ENCODE measurements at regions not wholly inside any gene's neighbourhood (a gene's known extent, or its start where the extent isn't known, plus 50 kb on each side); places are given as distances from the start of the nearest gene placed in this dataset.
"Not testable (repeated sequence)": the region's sequence is repeated elsewhere in the genome, so short reads cannot be mapped to it uniquely, and the experiment has no call there.

DNA sequence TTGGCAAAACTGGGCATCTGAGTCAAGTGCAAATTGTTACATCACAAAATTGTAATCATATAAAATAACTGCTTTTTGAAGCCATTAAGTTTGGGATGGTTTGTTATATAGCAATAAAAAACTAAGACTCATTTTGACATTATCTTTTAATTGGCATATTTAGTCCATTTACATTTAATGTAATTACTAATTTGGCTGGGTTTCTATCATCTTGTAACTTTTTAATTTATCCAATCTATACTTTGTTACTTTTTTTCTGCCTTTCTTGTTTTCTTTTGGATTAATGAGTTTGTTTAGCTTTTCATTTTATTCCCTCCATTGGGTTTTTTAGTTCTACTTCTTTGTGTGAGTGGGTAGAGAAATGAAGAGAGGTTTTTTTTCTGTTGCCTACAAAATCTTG lies 76.3 kb downstream of the DRAM2 start:
- no peak overlapping the region for H3K27ac ChIP-seq (replicated peaks in 1 of 4)
- peaks cover 0 to 49% (median 34%) of the 10 kb centered on the region in 4 donors for H3K9me3 ChIP-seq
- no peaks in the 10 kb centered on the region for H3K36me3 ChIP-seq
- H3K4me3 ChIP-seq: no peak overlapping the region
- DNase-seq (ENCODE audit: extremely low spot score): no peak
- no peak for TF ChIP-seq POLR2A (IDR thresholded peaks at IDR 0.05; ENCODE audit: low read depth)
- H3K27me3 ChIP-seq: no peaks in the 10 kb centered on the region
- intact Hi-C loops (cut with DNase I): no loop called here
- H3K4me1 ChIP-seq: no peaks in the 10 kb centered on the region

DNA sequence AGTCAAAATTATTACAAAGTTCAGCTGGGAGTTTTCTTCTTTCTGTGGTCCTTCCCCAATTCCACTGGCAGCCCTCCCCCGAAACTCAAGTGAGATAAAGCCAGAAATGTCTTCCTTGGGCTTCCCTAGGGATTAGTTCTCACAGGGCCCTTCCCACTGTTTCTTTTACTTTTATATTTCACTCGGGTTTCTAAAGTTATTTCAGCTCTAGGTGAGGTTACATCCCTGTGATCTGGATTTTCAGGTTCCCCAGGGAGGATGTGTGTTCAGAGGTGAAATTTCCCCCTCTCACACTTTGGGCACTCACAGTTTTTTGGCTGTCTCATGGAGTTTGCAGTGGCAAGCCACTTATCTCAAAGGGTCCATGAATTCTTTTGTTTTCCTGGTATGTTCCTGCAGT lies 77.3 kb downstream of the DRAM2 start:
- TF ChIP-seq, protein P1, sequence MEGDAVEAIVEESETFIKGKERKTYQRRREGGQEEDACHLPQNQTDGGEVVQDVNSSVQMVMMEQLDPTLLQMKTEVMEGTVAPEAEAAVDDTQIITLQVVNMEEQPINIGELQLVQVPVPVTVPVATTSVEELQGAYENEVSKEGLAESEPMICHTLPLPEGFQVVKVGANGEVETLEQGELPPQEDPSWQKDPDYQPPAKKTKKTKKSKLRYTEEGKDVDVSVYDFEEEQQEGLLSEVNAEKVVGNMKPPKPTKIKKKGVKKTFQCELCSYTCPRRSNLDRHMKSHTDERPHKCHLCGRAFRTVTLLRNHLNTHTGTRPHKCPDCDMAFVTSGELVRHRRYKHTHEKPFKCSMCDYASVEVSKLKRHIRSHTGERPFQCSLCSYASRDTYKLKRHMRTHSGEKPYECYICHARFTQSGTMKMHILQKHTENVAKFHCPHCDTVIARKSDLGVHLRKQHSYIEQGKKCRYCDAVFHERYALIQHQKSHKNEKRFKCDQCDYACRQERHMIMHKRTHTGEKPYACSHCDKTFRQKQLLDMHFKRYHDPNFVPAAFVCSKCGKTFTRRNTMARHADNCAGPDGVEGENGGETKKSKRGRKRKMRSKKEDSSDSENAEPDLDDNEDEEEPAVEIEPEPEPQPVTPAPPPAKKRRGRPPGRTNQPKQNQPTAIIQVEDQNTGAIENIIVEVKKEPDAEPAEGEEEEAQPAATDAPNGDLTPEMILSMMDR (IDR thresholded peaks at IDR 0.05): no peak
- no peaks in the 10 kb centered on the region for H3K4me1 ChIP-seq
- no peak for DNase-seq (ENCODE audit: extremely low spot score)
- intact Hi-C loops (cut with DNase I): no loop called here
- no peaks in the 10 kb centered on the region for H3K27me3 ChIP-seq
- H3K4me3 ChIP-seq: no peak overlapping the region
- peaks cover 0 to 43% (median 32%) of the 10 kb centered on the region in 4 donors for H3K9me3 ChIP-seq
- no peak overlapping the region for H3K27ac ChIP-seq (replicated peaks in 1 of 4)
- no peaks in the 10 kb centered on the region for H3K36me3 ChIP-seq
- WGBS: 57% methylated on average over 2 of the region's 2 CpGs

DNA sequence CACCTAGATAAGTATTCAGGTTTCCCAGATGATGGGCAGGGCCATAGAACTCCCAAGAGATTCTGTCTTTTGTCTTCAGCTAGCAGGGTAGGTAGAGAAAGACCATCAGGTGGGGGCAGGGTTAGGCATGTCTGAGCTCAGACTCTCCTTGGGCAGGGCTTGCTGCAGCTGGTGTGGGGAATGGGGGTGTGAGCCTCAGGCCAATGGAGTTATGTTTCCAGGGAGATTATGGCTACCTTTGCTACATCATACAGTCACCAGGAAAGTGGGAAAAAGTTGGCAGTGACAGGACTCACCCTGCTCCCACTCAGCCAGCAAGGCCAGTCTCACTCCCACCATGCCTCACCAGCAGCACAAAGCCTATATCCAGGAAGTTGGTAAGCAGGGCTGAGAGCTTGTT lies 77.8 kb downstream of the DRAM2 start:
- Histone ChIP-seq H3K27me3 (no peaks in the 10 kb centered on the region), H3K4me3 (no peak overlapping the region), H3K9me3 (peaks cover 0 to 42% (median 31%) of the 10 kb centered on the region in 4 donors), H3K36me3 (no peaks in the 10 kb centered on the region), H3K27ac (replicated peaks in 1 of 4) (no peak overlapping the region), H3K4me1 (no peaks in the 10 kb centered on the region)
- intact Hi-C loops (cut with DNase I): no loop called here
- TF ChIP-seq EP300 (IDR thresholded peaks at IDR 0.05) (no peak), POLR2AphosphoS5 (IDR thresholded peaks at IDR 0.05) (no peak), POLR2A (IDR thresholded peaks at IDR 0.05; ENCODE audit: low read depth) (no peak)
- TF ChIP-seq, protein P1 (IDR thresholded peaks at IDR 0.05): no peak
- DNase-seq (ENCODE audit: extremely low spot score): no peak

DNA sequence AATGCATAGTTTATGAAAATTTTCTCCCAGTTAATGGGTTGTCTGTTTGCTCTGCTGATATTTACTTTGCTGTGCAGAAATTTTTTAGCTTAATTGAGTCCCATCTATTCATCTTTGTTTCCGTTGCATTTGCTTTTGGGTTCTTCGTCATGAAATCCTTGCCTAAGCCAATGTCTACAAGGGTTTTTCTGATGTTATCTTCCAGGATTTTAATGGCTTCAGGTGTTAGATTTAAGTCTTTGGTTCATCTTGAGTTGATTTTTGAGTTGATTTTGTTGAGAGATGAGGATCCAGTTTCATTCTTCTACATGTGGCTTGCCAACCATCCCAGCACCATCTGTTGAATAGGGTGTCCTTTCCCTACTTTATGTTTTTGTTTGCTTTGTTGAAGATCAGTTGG lies 85.2 kb downstream of the DRAM2 start:
- TF ChIP-seq POLR2AphosphoS5 (IDR thresholded peaks at IDR 0.05) (no peak), EP300 (IDR thresholded peaks at IDR 0.05) (no peak), POLR2A (IDR thresholded peaks at IDR 0.05; ENCODE audit: low read depth) (no peak)
- TF ChIP-seq, protein P1 (IDR thresholded peaks at IDR 0.05): no peak
- intact Hi-C loops (cut with DNase I): no loop called here
- no peaks in the 10 kb centered on the region for H3K27me3 ChIP-seq
- DNase-seq (ENCODE audit: extremely low spot score): no peak
- no peak overlapping the region for H3K4me3 ChIP-seq
- peaks cover 0 to 1% (median 0%) of the 10 kb centered on the region in 4 donors for H3K9me3 ChIP-seq
- H3K27ac ChIP-seq (replicated peaks in 1 of 4): no peak overlapping the region
- no peaks in the 10 kb centered on the region for H3K36me3 ChIP-seq
- no peaks in the 10 kb centered on the region for H3K4me1 ChIP-seq
- WGBS: 86% methylated on average over 2 of the region's 2 CpGs

DNA sequence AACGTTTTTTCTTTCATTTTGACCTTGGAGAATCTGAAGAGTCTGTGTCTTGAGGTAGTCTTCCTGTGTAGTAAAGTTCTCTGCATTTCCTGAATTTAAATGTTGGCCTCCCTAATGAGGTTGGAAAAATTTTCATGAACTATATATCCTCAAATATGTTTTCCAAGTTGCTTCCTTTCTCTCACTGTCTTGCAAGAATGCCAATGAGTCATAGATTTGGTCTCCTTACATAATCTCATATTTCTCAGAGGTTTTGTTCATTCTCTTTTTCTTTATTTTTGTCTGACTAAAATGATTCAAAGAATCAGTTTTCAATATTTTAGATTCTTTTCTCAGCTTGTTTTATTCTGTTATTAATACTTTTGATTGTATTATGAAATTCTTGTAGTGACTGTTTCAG lies 87.6 kb downstream of the DRAM2 start:
- DNase-seq (ENCODE audit: extremely low spot score): no peak
- Histone ChIP-seq H3K4me3 (no peak overlapping the region), H3K9me3 (peaks cover 0 to 17% (median 5%) of the 10 kb centered on the region in 4 donors), H3K4me1 (no peaks in the 10 kb centered on the region), H3K27ac (replicated peaks in 1 of 4) (no peak overlapping the region), H3K36me3 (no peaks in the 10 kb centered on the region), H3K27me3 (no peaks in the 10 kb centered on the region)
- intact Hi-C loops (cut with DNase I): no loop called here
- TF ChIP-seq, protein P1 (IDR thresholded peaks at IDR 0.05): no peak
- TF ChIP-seq POLR2AphosphoS5 (IDR thresholded peaks at IDR 0.05) (no peak), POLR2A (IDR thresholded peaks at IDR 0.05; ENCODE audit: low read depth) (no peak), EP300 (IDR thresholded peaks at IDR 0.05) (no peak)
- 23% methylated on average over 1 of the region's 1 CpG for WGBS

DNA sequence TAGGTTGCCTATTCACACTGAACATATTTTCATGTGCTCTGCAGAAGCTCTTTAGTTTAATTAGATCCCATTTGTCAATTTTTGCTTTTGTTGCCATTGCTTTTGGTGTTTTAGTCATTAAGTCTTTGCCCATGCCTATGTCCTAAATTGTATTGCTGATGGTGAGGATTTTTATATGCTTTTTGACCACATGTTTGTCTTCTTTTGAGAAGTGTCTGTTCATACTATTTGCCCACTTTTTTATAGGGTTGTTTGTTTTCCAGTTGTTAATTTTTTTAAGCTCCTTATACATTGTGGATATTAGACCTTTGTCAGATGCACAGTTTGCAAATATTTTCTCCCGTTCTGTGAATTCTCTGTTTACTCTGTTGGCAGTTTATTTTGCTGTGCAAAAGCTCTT lies 84.5 kb upstream of the LRIF1 start:
- WGBS: 83% methylated on average over 1 of the region's 1 CpG
- H3K27me3 ChIP-seq; intact Hi-C loops (cut with DNase I); H3K36me3 ChIP-seq; DNase-seq (ENCODE audit: extremely low spot score); H3K4me3 ChIP-seq; H3K27ac ChIP-seq (replicated peaks in 1 of 4); H3K4me1 ChIP-seq: not testable (repeated sequence)
- H3K9me3 ChIP-seq: peaks cover 0 to 17% (median 5%) of the 10 kb centered on the region in 4 donors

All from esophagus muscularis mucosa (tissue), 4 donors.